IMR-90 (cell line): ENCODE measurements at regions not wholly inside any gene's neighbourhood (a gene's known extent, or its start where the extent isn't known, plus 50 kb on each side); places are given as distances from the start of the nearest gene placed in this dataset.

Experiments
- ATAC-seq: fragments of 200-7000 bp; cut with Tn5 transposase; 2 replicates; pipeline ENCODE4 v1.9.1; 2020; ENCODE audit warnings: low read depth, mild to moderate bottlenecking, moderate library complexity
- BruUV-seq: library from RNA; stranded (reverse); fragments of 400-500 nt; replicated peaks from 2 replicates; lab custom pipeline; 2021; lab: Mats Ljungman, UMichigan
- CTCF ChIA-PET: fragments of 300-600 bp; formaldehyde crosslinking; extraction: SDS; loops from one replicate; lab custom pipeline; 2021; ENCODE audit warnings: antibody characterized with exemption; lab: Yijun Ruan, JAX
- POLR2A ChIA-PET: fragments of 300-600 bp; sonication (Branson Sonifier 250); formaldehyde crosslinking; loops from one replicate; lab custom pipeline; 2022; ENCODE audit warnings: antibody characterized with exemption; ENCODE audit not compliant: unreplicated experiment; lab: Charles Lee
- DNase-seq: peaks from one replicate; pipeline ENCODE4 v3.0.0; 2013
- H2AFZ ChIP-seq: replicated peaks from 2 replicates; pipeline ENCODE3; 2013; ENCODE audit warnings: low read length, mild to moderate bottlenecking; ENCODE audit not compliant: poor library complexity
- H2AK5ac ChIP-seq: 2 replicates; pipeline ENCODE4 v1.6.1; 2013; ENCODE audit warnings: low read depth, low read length, inconsistent platforms
- H2AK9ac ChIP-seq: replicated peaks from 2 replicates; pipeline ENCODE3; 2013; ENCODE audit warnings: mild to moderate bottlenecking, low read depth, low read length, moderate library complexity; ENCODE audit not compliant: poor library complexity
- H2BK120ac ChIP-seq: 2 replicates; pipeline ENCODE4 v1.6.1; 2013; ENCODE audit warnings: low read depth, low read length, inconsistent platforms
- H2BK15ac ChIP-seq: 3 replicates; pipeline ENCODE4 v1.6.1; 2013; ENCODE audit warnings: low read depth, low read length, inconsistent platforms
- H2BK20ac ChIP-seq: 2 replicates; pipeline ENCODE4 v1.6.1; 2013; ENCODE audit warnings: low read depth, mild to moderate bottlenecking, inconsistent platforms, low read length, moderate library complexity
- H2BK5ac ChIP-seq: 2 replicates; pipeline ENCODE4 v1.6.1; 2013; ENCODE audit warnings: mild to moderate bottlenecking, low read depth, low read length, inconsistent platforms; ENCODE audit not compliant: poor library complexity, severe bottlenecking
- H3K14ac ChIP-seq: replicated peaks from 2 replicates; pipeline ENCODE4 v1.6.1; 2013; ENCODE audit warnings: low read depth, low read length, inconsistent platforms
- H3K18ac ChIP-seq: 2 replicates; pipeline ENCODE4 v1.6.1; 2013; ENCODE audit warnings: low read depth, low read length, control low read depth
- H3K23ac ChIP-seq: 2 replicates; pipeline ENCODE4 v1.6.1; 2013; ENCODE audit warnings: low read depth, low read length, inconsistent platforms
- H3K27ac ChIP-seq: 2 replicates; pipeline ENCODE4 v1.5.1; 2013; ENCODE audit warnings: mild to moderate bottlenecking, control low read depth, low read length; ENCODE audit not compliant: insufficient read depth
- H3K27me3 ChIP-seq: 2 replicates; pipeline ENCODE4 v1.6.1; 2013; ENCODE audit warnings: low read length; ENCODE audit not compliant: control insufficient read depth, insufficient read depth
- H3K36me3 ChIP-seq: 2 replicates; pipeline ENCODE4 v1.6.1; 2013; ENCODE audit warnings: low read length, mixed read lengths; ENCODE audit not compliant: control insufficient read depth, insufficient read depth
- H3K4ac ChIP-seq: 2 replicates; pipeline ENCODE4 v1.6.1; 2013; ENCODE audit warnings: low read depth, low read length, inconsistent platforms
- H3K4me1 ChIP-seq: 2 replicates; pipeline ENCODE4 v1.6.1; 2013; ENCODE audit warnings: low read length, mixed read lengths; ENCODE audit not compliant: control insufficient read depth, insufficient read depth
- H3K4me2 ChIP-seq: 2 replicates; pipeline ENCODE4 v1.6.1; 2013; ENCODE audit warnings: low read depth, mild to moderate bottlenecking, control low read depth, low read length, moderate library complexity
- H3K4me3 ChIP-seq: 2 replicates; pipeline ENCODE4 v1.5.1; 2013; ENCODE audit warnings: low read depth, mild to moderate bottlenecking, control low read depth, low read length, moderate library complexity; ENCODE audit not compliant: insufficient read depth
- H3K56ac ChIP-seq: 2 replicates; pipeline ENCODE4 v1.6.1; 2013; ENCODE audit warnings: low read length, inconsistent platforms; ENCODE audit not compliant: insufficient read depth; ENCODE audit errors: extremely low read depth
- H3K79me1 ChIP-seq, 2 experiments: 2 replicates each; pipeline ENCODE4 v1.6.1; 2013; ENCODE audit warnings: low read length in 2 of 2, inconsistent platforms in 1 of 2, low read depth in 1 of 2
- H3K9ac ChIP-seq: 2 replicates; pipeline ENCODE4 v1.6.1; 2013; ENCODE audit warnings: low read depth, low read length, control low read depth
- H3K9me1 ChIP-seq: 2 replicates; pipeline ENCODE4 v1.6.1; 2013; ENCODE audit warnings: low read length, inconsistent platforms; ENCODE audit not compliant: insufficient read depth
- H3K9me3 ChIP-seq: 2 replicates; pipeline ENCODE4 v1.6.1; 2013; ENCODE audit warnings: low read length; ENCODE audit not compliant: control insufficient read depth, insufficient read depth
- H4K20me1 ChIP-seq: 2 replicates; pipeline ENCODE4 v1.6.1; 2013; ENCODE audit warnings: low read length, inconsistent platforms; ENCODE audit not compliant: insufficient read depth
- H4K5ac ChIP-seq: 2 replicates; pipeline ENCODE4 v1.6.1; 2013; ENCODE audit warnings: mild to moderate bottlenecking, low read depth, low read length, control low read depth
- H4K8ac ChIP-seq, 2 experiments: 2 replicates each; pipeline ENCODE4 v1.6.1; 2013; ENCODE audit warnings: low read depth in 2 of 2, low read length in 2 of 2, control low read depth in 1 of 2, inconsistent platforms in 1 of 2
- H4K91ac ChIP-seq: 2 replicates; pipeline ENCODE4 v1.6.1; 2013; ENCODE audit warnings: low read depth, low read length, inconsistent platforms; ENCODE audit not compliant: insufficient read depth
- BHLHE40 ChIP-seq: fragments of 150-350 bp; IDR thresholded peaks from 2 replicates; pipeline ENCODE4 v1.6.1; 2016; ENCODE audit warnings: mild to moderate bottlenecking, low read depth, low read length
- CEBPB ChIP-seq: IDR thresholded peaks from 2 replicates; pipeline ENCODE4 v1.6.1; 2012; ENCODE audit warnings: low read depth, low read length, improper control_type of control experiment
- CHD1 ChIP-seq: IDR thresholded peaks from 2 replicates; pipeline ENCODE4 v1.6.1; 2012; ENCODE audit warnings: low read depth, low read length, improper control_type of control experiment
- ELK1 ChIP-seq: fragments of 150-350 bp; IDR thresholded peaks from 2 replicates; pipeline ENCODE4 v1.6.1; 2016; ENCODE audit warnings: low read depth, mild to moderate bottlenecking, low read length, moderate library complexity, borderline replicate concordance
- FOS ChIP-seq: fragments of 150-350 bp; IDR thresholded peaks from 2 replicates; pipeline ENCODE4 v1.6.1; 2016; ENCODE audit warnings: low read depth, low read length
- MAFK ChIP-seq: IDR thresholded peaks from 2 replicates; pipeline ENCODE4 v1.6.1; 2012; ENCODE audit warnings: low read depth, low read length, improper control_type of control experiment
- MAZ ChIP-seq: IDR thresholded peaks from 2 replicates; pipeline ENCODE4 v1.6.1; 2012; ENCODE audit warnings: low read depth, mild to moderate bottlenecking, low read length, improper control_type of control experiment, moderate library complexity, borderline replicate concordance
- MXI1 ChIP-seq: IDR thresholded peaks from 2 replicates; pipeline ENCODE4 v1.6.1; 2012; ENCODE audit warnings: low read depth, mild to moderate bottlenecking, low read length, moderate library complexity, borderline replicate concordance
- NFE2L2 ChIP-seq: fragments of 150-350 bp; IDR thresholded peaks from 2 replicates; pipeline ENCODE4 v1.6.1; 2016; ENCODE audit warnings: low read depth, mild to moderate bottlenecking, low read length
- POLR2A ChIP-seq: IDR thresholded peaks from 2 replicates; pipeline ENCODE4 v1.6.1; 2012; ENCODE audit warnings: mild to moderate bottlenecking, low read depth, low read length
- RAD21 ChIP-seq: IDR thresholded peaks from 2 replicates; pipeline ENCODE4 v1.6.1; 2012; ENCODE audit warnings: low read length, improper control_type of control experiment
- RCOR1 ChIP-seq: IDR thresholded peaks from 2 replicates; pipeline ENCODE4 v1.6.1; 2012; ENCODE audit warnings: mild to moderate bottlenecking, low read length, improper control_type of control experiment; ENCODE audit not compliant: insufficient replicate concordance
- RFX5 ChIP-seq: IDR thresholded peaks from 2 replicates; pipeline ENCODE4 v1.8.0; 2012; ENCODE audit warnings: low read depth, mild to moderate bottlenecking, low read length, moderate library complexity
- SMC3 ChIP-seq: fragments of 150-350 bp; IDR thresholded peaks from 2 replicates; pipeline ENCODE4 v1.6.1; 2016; ENCODE audit warnings: low read depth, mild to moderate bottlenecking, antibody characterized with exemption, low read length, moderate library complexity
- USF2 ChIP-seq: fragments of 150-350 bp; IDR thresholded peaks from 2 replicates; pipeline ENCODE4 v1.6.1; 2017; ENCODE audit warnings: mild to moderate bottlenecking, antibody characterized with exemption, low read length, low read depth
- WGBS, 2 experiments: methylation state at CpG; one replicate each; pipeline versions ENCODE4 v1.1.5 to v1.1.7; 2013; ENCODE audit warnings: missing lambda C conversion rate in 2 of 2; ENCODE audit not compliant: insufficient read length in 1 of 2; ENCODE audit errors: extremely low coverage in 2 of 2; 5-methylcytosine and 5-hydroxymethylcytosine counted together
- dilution Hi-C: fragments of 300-500 bp; cut with HindIII; formaldehyde crosslinking; loops from one replicate; pipeline ENCODE4 v1.14.3; 2018; ENCODE audit warnings: low sequenced_read_pairs; ENCODE audit not compliant: unreplicated experiment
- in situ Hi-C: fragments of 300-500 bp; cut with MboI; formaldehyde crosslinking; loops from 3 replicates; pipeline ENCODE4 v1.14.3; 2019; ENCODE audit warnings: low sequenced_read_pairs, inconsistent platforms, mixed read lengths
- intact Hi-C: fragments of 100-400 bp; cut with micrococcal nuclease; formaldehyde crosslinking; loops from 2 replicates; pipeline ENCODE4 v1.10.0; 2022
- TF ChIP-seq, protein P1 (sequence below): conservative IDR thresholded peaks from 2 replicates; pipeline ENCODE4 v1.5.1; 2012; ENCODE audit warnings: mild to moderate bottlenecking, low read depth, low read length, improper control_type of control experiment

DNA sequence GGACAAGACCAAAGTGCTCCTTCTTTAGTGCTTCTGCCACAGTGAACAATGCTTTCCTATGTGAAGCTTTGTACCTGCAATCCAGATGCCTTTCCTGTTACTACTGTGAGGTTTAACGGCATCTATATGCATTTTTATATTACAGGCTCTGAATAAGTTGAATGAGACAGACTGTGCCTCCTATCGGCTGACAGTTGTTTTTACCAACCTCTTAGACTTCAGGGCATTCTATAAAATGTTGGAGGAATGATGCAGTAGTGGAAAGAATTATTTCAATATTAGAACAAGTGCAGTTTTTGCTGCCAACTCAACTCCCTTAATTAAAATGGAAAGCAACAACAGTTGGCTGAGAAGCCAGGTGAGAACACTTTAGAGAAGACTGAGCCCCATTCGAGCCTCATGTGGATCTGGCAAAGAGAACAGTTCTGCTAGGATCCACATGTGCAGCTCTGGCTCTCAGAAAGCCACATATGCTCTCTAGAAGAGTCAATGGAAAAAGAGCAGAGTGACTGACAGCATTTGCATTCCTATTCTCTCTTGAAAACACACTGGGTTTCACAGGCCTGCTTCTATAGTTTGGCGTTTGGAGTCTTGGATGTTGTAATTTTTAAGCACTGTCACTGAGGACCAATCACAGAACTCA, 147.5 kb downstream of the LURAP1L start:
- Histone ChIP-seq H2BK5ac (no peak overlapping the region), H2BK20ac (no peak overlapping the region), H2AK9ac (no peak overlapping the region), H2BK15ac (no peak overlapping the region), H2AK5ac (no peak overlapping the region), H4K20me1 (no peaks in the 10 kb centered on the region), H3K27me3 (no peaks in the 10 kb centered on the region), H3K9me1 (peaks cover 4% of the 10 kb centered on the region; the same call in 1 of the 2 replicates), H4K91ac (no peak overlapping the region), H3K14ac (no peak overlapping the region), H3K9me3 (no peaks in the 10 kb centered on the region), H3K79me1 (no peaks in the 10 kb centered on the region), H3K4ac (no peak overlapping the region), H3K4me3 (no peak overlapping the region), H3K23ac (no peak overlapping the region), H3K36me3 (no peaks in the 10 kb centered on the region), H3K9ac (no peak overlapping the region), H3K4me1 (peaks cover 4% of the 10 kb centered on the region), H4K5ac (no peak overlapping the region), H3K4me2 (no peak overlapping the region), H3K18ac (no peak overlapping the region; the same call in 1 of the 2 replicates), H3K27ac (no peak overlapping the region), H4K8ac (no peak overlapping the region), H2AFZ (no peak overlapping the region), H2BK120ac (no peak overlapping the region), H3K56ac (no peak overlapping the region)
- POLR2A ChIA-PET: no interaction called here
- dilution Hi-C loops: no loop called here
- no peak for ATAC-seq
- no peak for TF ChIP-seq RFX5
- TF ChIP-seq, protein P1, sequence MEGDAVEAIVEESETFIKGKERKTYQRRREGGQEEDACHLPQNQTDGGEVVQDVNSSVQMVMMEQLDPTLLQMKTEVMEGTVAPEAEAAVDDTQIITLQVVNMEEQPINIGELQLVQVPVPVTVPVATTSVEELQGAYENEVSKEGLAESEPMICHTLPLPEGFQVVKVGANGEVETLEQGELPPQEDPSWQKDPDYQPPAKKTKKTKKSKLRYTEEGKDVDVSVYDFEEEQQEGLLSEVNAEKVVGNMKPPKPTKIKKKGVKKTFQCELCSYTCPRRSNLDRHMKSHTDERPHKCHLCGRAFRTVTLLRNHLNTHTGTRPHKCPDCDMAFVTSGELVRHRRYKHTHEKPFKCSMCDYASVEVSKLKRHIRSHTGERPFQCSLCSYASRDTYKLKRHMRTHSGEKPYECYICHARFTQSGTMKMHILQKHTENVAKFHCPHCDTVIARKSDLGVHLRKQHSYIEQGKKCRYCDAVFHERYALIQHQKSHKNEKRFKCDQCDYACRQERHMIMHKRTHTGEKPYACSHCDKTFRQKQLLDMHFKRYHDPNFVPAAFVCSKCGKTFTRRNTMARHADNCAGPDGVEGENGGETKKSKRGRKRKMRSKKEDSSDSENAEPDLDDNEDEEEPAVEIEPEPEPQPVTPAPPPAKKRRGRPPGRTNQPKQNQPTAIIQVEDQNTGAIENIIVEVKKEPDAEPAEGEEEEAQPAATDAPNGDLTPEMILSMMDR: no peak
- no peak for TF ChIP-seq ELK1
- no peak for TF ChIP-seq USF2
- TF ChIP-seq MAZ: no peak
- no peak for TF ChIP-seq MXI1
- no peak for TF ChIP-seq NFE2L2
- no peak for TF ChIP-seq POLR2A
- no peak for TF ChIP-seq FOS
- no peak for TF ChIP-seq BHLHE40
- no peak for TF ChIP-seq CEBPB
- no peak for TF ChIP-seq CHD1
- TF ChIP-seq MAFK: no peak
- TF ChIP-seq RAD21: no peak
- no peak for TF ChIP-seq RCOR1
- TF ChIP-seq SMC3: no peak
- no TSS peak for BruUV-seq
- in situ Hi-C loops: no loop called here
- no CpG with 5 or more reads among the region's 4 CpGs for WGBS, 2 experiments
- CTCF ChIA-PET: interaction anchor here (1.7 kb wide), 1 partner anchor 9 kb away, joined by 3 read pairs; no protein-coding TSS in a partner anchor
- DNase-seq: no peak
- intact Hi-C loops: no loop called here
